ENCODE measurements at regions not wholly inside any gene's neighbourhood (a gene's known extent, or its start where the extent isn't known, plus 50 kb on each side); places are given as distances from the start of the nearest gene placed in this dataset.
"Not testable (repeated sequence)": the region's sequence is repeated elsewhere in the genome, so short reads cannot be mapped to it uniquely, and the experiment has no call there.

- H3K9ac ChIP-seq (ENCODE audit: low read depth, low read length): no peak overlapping the region
- peaks cover 18% of the 10 kb centered on the region for H3K4me1 ChIP-seq (ENCODE audit: insufficient read depth, low read length)
Observed at GRCh38 chr5:142237707-142238106, 87.1 kb downstream of the SPRY4 start.

DNA sequence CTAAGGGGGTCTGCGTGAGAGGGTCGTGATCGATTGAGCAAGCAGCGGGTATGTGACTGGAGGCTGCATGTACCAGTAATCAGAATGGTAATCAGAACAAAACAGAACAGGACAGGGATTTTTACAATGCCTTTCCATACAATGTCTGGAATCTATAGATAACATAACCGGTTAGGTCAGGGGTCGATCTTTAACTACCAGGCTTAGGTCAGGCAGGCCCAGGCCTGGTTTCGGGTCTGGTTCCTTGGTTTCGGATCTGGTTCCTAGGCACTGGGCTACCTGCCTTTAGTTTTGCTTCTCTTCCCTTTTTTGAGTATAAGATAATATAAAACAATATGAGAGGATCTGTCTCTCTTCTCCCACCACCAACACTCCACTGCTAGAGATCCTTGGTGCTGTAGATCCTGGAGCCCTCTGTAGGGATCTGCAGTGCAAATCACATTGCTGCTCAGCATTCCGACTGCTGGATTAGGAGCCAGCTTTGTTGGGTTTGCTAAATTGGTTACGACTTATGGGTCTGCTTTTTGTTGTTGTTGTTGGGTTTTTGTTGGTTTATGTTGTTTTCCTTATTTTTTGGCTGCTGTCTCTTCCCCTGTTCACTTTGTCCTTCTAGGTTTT lies 88.0 kb downstream of the SPRY4 start:
- not testable (repeated sequence) for H3K36me3 ChIP-seq (ENCODE audit: insufficient read depth, low read length); H3K9me3 ChIP-seq (ENCODE audit: insufficient read depth, low read depth, low read length); H3K9ac ChIP-seq (ENCODE audit: low read depth, low read length); H3K27me3 ChIP-seq (ENCODE audit: insufficient read depth, low read length); H3K4me3 ChIP-seq (ENCODE audit: low read length)
- Histone ChIP-seq H3K4me1 (ENCODE audit: insufficient read depth, low read length) (peaks cover 18% of the 10 kb centered on the region), H3K27ac (ENCODE audit: low read depth, low read length) (peak overlapping the region; percentile 87)
- 91% methylated on average over 10 of the region's 10 CpGs for WGBS

More at GRCh38 chr5:142237707-142238106, 87.1 kb downstream of the SPRY4 start:
- Histone ChIP-seq H3K36me3 (ENCODE audit: insufficient read depth, low read length) (no peaks in the 10 kb centered on the region), H3K27me3 (ENCODE audit: insufficient read depth, low read length) (no peaks in the 10 kb centered on the region), H3K4me3 (ENCODE audit: low read length) (no peak overlapping the region), H3K9me3 (ENCODE audit: insufficient read depth, low read depth, low read length) (no peaks in the 10 kb centered on the region), H3K27ac (ENCODE audit: low read depth, low read length) (no peak overlapping the region)
- WGBS: 91% methylated on average over 3 of the region's 3 CpGs

GRCh38 chr5:142235870-142236672 lies 88.8 kb downstream of the SPRY4 start:
- Histone ChIP-seq H3K27me3 (ENCODE audit: insufficient read depth, low read length) (no peaks in the 10 kb centered on the region), H3K36me3 (ENCODE audit: insufficient read depth, low read length) (no peaks in the 10 kb centered on the region), H3K4me3 (ENCODE audit: low read length) (no peak overlapping the region; the same call in 1 of the 2 replicates), H3K9ac (ENCODE audit: low read depth, low read length) (peak overlapping the region; percentile 43; the same call in 1 of the 2 replicates), H3K27ac (ENCODE audit: low read depth, low read length) (peak overlapping the region; percentile 87), H3K4me1 (ENCODE audit: insufficient read depth, low read length) (peaks cover 18% of the 10 kb centered on the region), H3K9me3 (ENCODE audit: insufficient read depth, low read depth, low read length) (no peaks in the 10 kb centered on the region)
- WGBS: 67% methylated on average over 24 of the region's 24 CpGs

GRCh38 chr5:142235050-142235797 lies 89.6 kb downstream of the SPRY4 start:
- H3K4me1 ChIP-seq (ENCODE audit: insufficient read depth, low read length): peaks cover 18% of the 10 kb centered on the region
- no peaks in the 10 kb centered on the region for H3K36me3 ChIP-seq (ENCODE audit: insufficient read depth, low read length)
- H3K9me3 ChIP-seq (ENCODE audit: insufficient read depth, low read depth, low read length): no peaks in the 10 kb centered on the region
- no peak overlapping the region for H3K4me3 ChIP-seq (ENCODE audit: low read length)
- no peaks in the 10 kb centered on the region for H3K27me3 ChIP-seq (ENCODE audit: insufficient read depth, low read length)
- 27% methylated on average over 14 of the region's 14 CpGs for WGBS
- H3K27ac ChIP-seq (ENCODE audit: low read depth, low read length): peak overlapping the region; percentile 87
- peak overlapping the region; percentile 43; the same call in 1 of the 2 replicates for H3K9ac ChIP-seq (ENCODE audit: low read depth, low read length)

- WGBS: 92% methylated on average over 15 of the region's 16 CpGs
- no peaks in the 10 kb centered on the region for H3K36me3 ChIP-seq (ENCODE audit: insufficient read depth, low read length)
- H3K4me3 ChIP-seq (ENCODE audit: low read length): no peak overlapping the region
- H3K9me3 ChIP-seq (ENCODE audit: insufficient read depth, low read depth, low read length): no peaks in the 10 kb centered on the region
- H3K27ac ChIP-seq (ENCODE audit: low read depth, low read length): no peak overlapping the region
- no peak overlapping the region for H3K9ac ChIP-seq (ENCODE audit: low read depth, low read length)
- peaks cover 18% of the 10 kb centered on the region for H3K4me1 ChIP-seq (ENCODE audit: insufficient read depth, low read length)
- no peaks in the 10 kb centered on the region for H3K27me3 ChIP-seq (ENCODE audit: insufficient read depth, low read length)
Observed at GRCh38 chr5:142233083-142234032, 91.5 kb downstream of the SPRY4 start.

DNA sequence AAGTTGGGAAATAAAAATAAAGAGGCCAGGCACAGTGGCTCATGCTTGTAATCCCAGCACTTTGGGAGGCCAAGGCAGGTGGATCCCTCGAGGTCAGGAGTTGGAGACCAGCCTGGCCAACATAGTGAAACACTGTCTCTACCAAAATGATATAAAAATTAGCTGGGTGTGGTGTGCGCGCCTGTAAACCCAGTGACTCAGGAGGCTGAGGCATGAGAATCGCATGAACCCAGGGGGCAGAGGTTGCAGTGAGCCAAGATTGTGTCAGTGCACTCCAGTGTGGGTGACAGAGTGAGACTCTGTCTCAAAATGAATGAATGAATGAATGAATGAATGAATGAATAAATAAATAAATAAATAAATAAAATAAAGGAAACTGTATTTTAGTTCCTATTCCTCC lies 93.9 kb downstream of the SPRY4 start:
- WGBS: 95% methylated on average over 4 of the region's 4 CpGs
- not testable (repeated sequence) for H3K9me3 ChIP-seq (ENCODE audit: insufficient read depth, low read depth, low read length); H3K27ac ChIP-seq (ENCODE audit: low read depth, low read length)

DNA sequence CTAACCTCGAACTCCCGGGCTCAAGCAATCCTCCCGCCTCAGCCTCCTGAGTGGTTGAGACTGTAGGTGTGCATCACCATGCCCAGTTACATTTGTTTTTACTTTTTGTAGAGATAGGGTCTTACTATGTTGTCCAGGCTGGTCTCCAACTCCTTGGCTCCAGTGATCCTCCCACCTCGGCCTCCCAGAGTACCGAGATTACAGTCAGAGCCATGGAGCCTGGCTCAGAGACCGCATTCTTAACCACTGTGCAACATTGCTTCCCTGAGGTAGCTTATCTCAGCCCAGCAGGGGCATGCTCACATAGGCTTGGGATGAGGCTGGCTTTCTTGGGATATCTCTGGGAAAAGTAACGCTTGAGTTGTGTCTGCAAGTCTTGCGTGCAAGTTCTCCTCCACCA lies 99.7 kb downstream of the SPRY4 start:
- H3K27ac ChIP-seq (ENCODE audit: low read depth, low read length): no peak overlapping the region
- H3K4me1 ChIP-seq (ENCODE audit: insufficient read depth, low read length): peaks cover 28% of the 10 kb centered on the region

More for the DNA sequence above, 93.9 kb downstream of the SPRY4 start:
- not testable (repeated sequence) for H3K27me3 ChIP-seq (ENCODE audit: insufficient read depth, low read length); H3K36me3 ChIP-seq (ENCODE audit: insufficient read depth, low read length); H3K9ac ChIP-seq (ENCODE audit: low read depth, low read length); H3K4me3 ChIP-seq (ENCODE audit: low read length)
- H3K4me1 ChIP-seq (ENCODE audit: insufficient read depth, low read length): peaks cover 19% of the 10 kb centered on the region

GRCh38 chr5:142222866-142223558 lies 101.8 kb downstream of the SPRY4 start:
- H3K4me1 ChIP-seq (ENCODE audit: insufficient read depth, low read length): peaks cover 28% of the 10 kb centered on the region
- 93% methylated on average over 9 of the region's 12 CpGs for WGBS
- H3K4me3 ChIP-seq (ENCODE audit: low read length): no peak overlapping the region
- no peaks in the 10 kb centered on the region for H3K36me3 ChIP-seq (ENCODE audit: insufficient read depth, low read length)
- no peak overlapping the region for H3K9ac ChIP-seq (ENCODE audit: low read depth, low read length)
- no peak overlapping the region for H3K27ac ChIP-seq (ENCODE audit: low read depth, low read length)
- H3K27me3 ChIP-seq (ENCODE audit: insufficient read depth, low read length): no peaks in the 10 kb centered on the region
- no peaks in the 10 kb centered on the region for H3K9me3 ChIP-seq (ENCODE audit: insufficient read depth, low read depth, low read length)

More for the DNA sequence above, 99.7 kb downstream of the SPRY4 start:
- Histone ChIP-seq H3K9ac (ENCODE audit: low read depth, low read length) (no peak overlapping the region), H3K9me3 (ENCODE audit: insufficient read depth, low read depth, low read length) (no peaks in the 10 kb centered on the region), H3K27me3 (ENCODE audit: insufficient read depth, low read length) (no peaks in the 10 kb centered on the region), H3K36me3 (ENCODE audit: insufficient read depth, low read length) (no peaks in the 10 kb centered on the region), H3K4me3 (ENCODE audit: low read length) (no peak overlapping the region)
- WGBS: 91% methylated on average over 8 of the region's 8 CpGs

DNA sequence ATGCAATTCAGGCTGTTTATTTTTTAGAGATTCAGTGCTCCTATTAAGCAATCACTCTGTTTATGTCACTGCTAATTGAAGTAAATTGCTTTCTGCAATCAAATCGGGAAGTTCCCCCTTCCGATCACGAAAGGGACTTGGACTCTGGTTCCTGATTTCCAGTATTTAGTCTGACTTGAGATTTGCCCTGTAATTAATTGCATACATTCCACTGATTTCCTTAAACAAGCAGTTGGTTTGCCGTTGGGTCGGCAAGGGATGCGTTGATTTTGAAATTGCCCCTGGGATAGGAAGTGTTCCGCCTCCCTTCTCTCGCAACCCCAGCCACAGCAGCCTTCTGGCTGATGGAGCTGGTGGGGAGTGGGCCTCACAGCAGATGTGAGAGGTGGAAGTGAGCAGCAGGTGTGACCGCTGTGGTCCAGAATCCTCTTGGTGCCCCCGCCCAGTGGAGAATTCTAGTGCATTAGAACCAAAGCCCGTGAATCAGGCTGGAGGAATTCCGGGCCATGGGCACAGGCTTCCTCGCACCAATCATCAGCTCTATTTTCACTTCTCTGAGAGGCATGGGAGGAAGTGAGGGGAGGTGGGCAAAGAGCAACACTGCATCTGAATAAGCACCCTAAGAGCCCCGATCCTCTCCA lies 102.5 kb downstream of the SPRY4 start:
- Histone ChIP-seq H3K9me3 (ENCODE audit: insufficient read depth, low read depth, low read length) (no peaks in the 10 kb centered on the region), H3K4me1 (ENCODE audit: insufficient read depth, low read length) (peaks cover 28% of the 10 kb centered on the region), H3K9ac (ENCODE audit: low read depth, low read length) (no peak overlapping the region), H3K36me3 (ENCODE audit: insufficient read depth, low read length) (no peaks in the 10 kb centered on the region), H3K27me3 (ENCODE audit: insufficient read depth, low read length) (no peaks in the 10 kb centered on the region), H3K4me3 (ENCODE audit: low read length) (no peak overlapping the region), H3K27ac (ENCODE audit: low read depth, low read length) (no peak overlapping the region)
- 86% methylated on average over 12 of the region's 14 CpGs for WGBS
